ENCODE measurements at regions not wholly inside any gene's neighbourhood (a gene's known extent, or its start where the extent isn't known, plus 50 kb on each side); places are given as distances from the start of the nearest gene placed in this dataset.
"Not testable (repeated sequence)": the region's sequence is repeated elsewhere in the genome, so short reads cannot be mapped to it uniquely, and the experiment has no call there.

GRCh38 chr18:30623401-30624065 lies 419.0 kb downstream of the DSC3 start:
- DNase-seq (ENCODE audit: low spot score) = no peak

- no peak for DNase-seq (ENCODE audit: low spot score)
Measured at GRCh38 chr18:30622635-30623034, 419.9 kb downstream of the DSC3 start.

GRCh38 chr18:30622104-30622503 lies 420.4 kb downstream of the DSC3 start:
- DNase-seq (ENCODE audit: low spot score) = no peak

- DNase-seq (ENCODE audit: low spot score) = no peak
Measured at GRCh38 chr18:30618567-30618966, 424.0 kb downstream of the DSC3 start.

GRCh38 chr18:30616414-30616813 lies 426.1 kb downstream of the DSC3 start:
- DNase-seq (ENCODE audit: low spot score) = no peak

- no peak for DNase-seq (ENCODE audit: low spot score)
Measured at GRCh38 chr18:30613467-30613801, 429.1 kb downstream of the DSC3 start.

- DNase-seq (ENCODE audit: low spot score) = no peak
Measured at GRCh38 chr18:30601541-30601940, 441.0 kb downstream of the DSC3 start.

- DNase-seq (ENCODE audit: low spot score) = no peak
Measured at GRCh38 chr18:30597202-30597601, 445.3 kb downstream of the DSC3 start.

- DNase-seq (ENCODE audit: low spot score) = no peak
Measured at GRCh38 chr18:30596635-30597034, 445.9 kb downstream of the DSC3 start.

GRCh38 chr18:30595942-30596341 lies 446.6 kb downstream of the DSC3 start:
- DNase-seq (ENCODE audit: low spot score) = no peak

- not testable (repeated sequence) for DNase-seq (ENCODE audit: low spot score)
Measured at GRCh38 chr18:30594911-30595310, 447.6 kb downstream of the DSC3 start.

- no peak for DNase-seq (ENCODE audit: low spot score)
Measured at GRCh38 chr18:30591462-30591861, 451.1 kb downstream of the DSC3 start.

GRCh38 chr18:30588673-30589164 lies 453.8 kb downstream of the DSC3 start:
- DNase-seq (ENCODE audit: low spot score) = no peak

GRCh38 chr18:30583768-30584167 lies 458.8 kb downstream of the DSC3 start:
- DNase-seq (ENCODE audit: low spot score) = no peak

GRCh38 chr18:30582078-30582477 lies 460.5 kb downstream of the DSC3 start:
- DNase-seq (ENCODE audit: low spot score) = no peak

- DNase-seq (ENCODE audit: low spot score) = no peak
Measured at GRCh38 chr18:30578707-30579106, 463.8 kb downstream of the DSC3 start.

GRCh38 chr18:30572214-30572613 lies 470.3 kb downstream of the DSC3 start:
- DNase-seq (ENCODE audit: low spot score) = no peak

- DNase-seq (ENCODE audit: low spot score) = no peak
Measured at GRCh38 chr18:30568333-30568732, 474.2 kb downstream of the DSC3 start.

GRCh38 chr18:30566877-30567276 lies 475.7 kb downstream of the DSC3 start:
- DNase-seq (ENCODE audit: low spot score) = no peak

- DNase-seq (ENCODE audit: low spot score) = no peak
Measured at GRCh38 chr18:30562231-30562630, 480.3 kb downstream of the DSC3 start.

- no peak for DNase-seq (ENCODE audit: low spot score)
Measured at GRCh38 chr18:30556112-30556511, 486.4 kb downstream of the DSC3 start.

GRCh38 chr18:30545393-30545792 lies 497.1 kb downstream of the DSC3 start:
- DNase-seq (ENCODE audit: low spot score) = no peak

GRCh38 chr18:30544141-30544540 lies 498.4 kb downstream of the DSC3 start:
- no peak for DNase-seq (ENCODE audit: low spot score)

GRCh38 chr18:30533716-30534115 lies 508.8 kb downstream of the DSC3 start:
- DNase-seq (ENCODE audit: low spot score) = no peak
